Gastroesophageal sphincter (tissue), 4 donors: ENCODE measurements at regions not wholly inside any gene's neighbourhood (a gene's known extent, or its start where the extent isn't known, plus 50 kb on each side); places are given as distances from the start of the nearest gene placed in this dataset.

Experiments
- ATAC-seq: fragments of 150-250 bp; one replicate; pipeline ENCODE4 v1.9.1; 2016; ENCODE audit warnings: mild to moderate bottlenecking, moderate library complexity
- H3K27ac ChIP-seq, 4 donors: fragments of 200-600 bp; sonication (generic) in 3 of 4; 1 replicate in 3 of 4; 2 replicates in 1 of 4; pipeline ENCODE4 v1.5.1; 2016 to 2019
- H3K27me3 ChIP-seq: fragments of 200-600 bp; sonication (generic); one replicate; pipeline ENCODE4 v1.5.1; 2019
- H3K36me3 ChIP-seq, 2 donors: fragments of 200-600 bp; sonication (generic); one replicate each; pipeline ENCODE4 v1.5.1; 2019; ENCODE audit warnings: control low read depth in 1 of 2
- H3K4me1 ChIP-seq, 3 donors: fragments of 200-600 bp; sonication (generic); 1 replicate in 2 of 3; 2 replicates in 1 of 3; pipeline ENCODE4 v1.5.1; 2016 to 2019; ENCODE audit warnings: control low read depth in 2 of 3
- H3K4me3 ChIP-seq, 2 donors: fragments of 200-600 bp; sonication (generic); one replicate each; pipeline ENCODE4 v1.5.1; 2019; ENCODE audit warnings: mild to moderate bottlenecking in 1 of 2, moderate library complexity in 1 of 2
- H3K9me3 ChIP-seq, 3 donors: fragments of 200-600 bp; sonication (generic); one replicate each; pipeline ENCODE4 v1.5.1; 2017 to 2019; ENCODE audit warnings: control low read depth in 2 of 3
- EP300 ChIP-seq: sonication (generic); formaldehyde crosslinking; IDR thresholded peaks from one replicate; pipeline ENCODE4 v1.6.1; 2017; ENCODE audit warnings: antibody characterized with exemption, mild to moderate bottlenecking
- POLR2A ChIP-seq, 2 donors: fragments of 450-650 bp; IDR thresholded peaks; one replicate each; pipeline ENCODE4 v1.6.1; 2017; ENCODE audit warnings: antibody characterized with exemption in 2 of 2, mild to moderate bottlenecking in 2 of 2, moderate library complexity in 1 of 2
- POLR2AphosphoS5 ChIP-seq: sonication (generic); formaldehyde crosslinking; IDR thresholded peaks from one replicate; pipeline ENCODE4 v1.6.1; 2017; ENCODE audit warnings: antibody characterized with exemption
- WGBS, 2 donors: methylation state at CpG; one replicate each; pipeline ENCODE4 v1.1.5; 2018; ENCODE audit warnings: low coverage in 1 of 2; 5-methylcytosine and 5-hydroxymethylcytosine counted together
- TF ChIP-seq, protein P1 (sequence below), 4 experiments: fragments of 200-600 bp in 2 of 4; fragments of 450-650 bp in 2 of 4; sonication (generic) in 1 of 4; IDR thresholded peaks; one replicate each; pipeline ENCODE4 v1.5.1; 2017 to 2019; ENCODE audit warnings: antibody characterized with exemption in 4 of 4, mild to moderate bottlenecking in 2 of 4, moderate library complexity in 2 of 4

DNA sequence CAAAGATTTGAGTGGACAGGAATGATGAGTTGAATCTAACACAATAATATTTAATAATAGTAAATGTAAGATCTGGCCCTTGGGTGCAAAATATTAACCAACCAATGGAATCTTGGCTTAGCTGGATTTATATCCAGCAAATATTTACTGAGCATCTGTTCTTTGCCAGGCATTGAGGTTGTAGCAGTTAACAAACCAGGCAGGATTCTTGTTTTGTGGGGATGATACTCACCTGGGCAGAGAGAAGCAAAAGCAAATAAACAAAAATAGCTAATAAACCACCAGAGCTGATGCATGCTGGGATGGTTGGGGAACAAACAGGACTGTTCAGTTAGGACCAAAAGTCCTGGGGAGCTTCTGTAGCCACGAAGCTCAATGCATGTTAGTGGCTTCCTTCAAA lies 84.1 kb upstream of the CDH13 start:
- Histone ChIP-seq H3K9me3 (peaks cover 0 to 6% (median 0%) of the 10 kb centered on the region in 3 donors), H3K27ac (no peak overlapping the region), H3K36me3 (no peaks in the 10 kb centered on the region), H3K27me3 (peaks cover 9% of the 10 kb centered on the region), H3K4me1 (no peaks in the 10 kb centered on the region), H3K4me3 (no peak overlapping the region)
- 50 to 69% methylated on average over 1 of the region's 1 CpG for WGBS, 2 donors
- no peak for TF ChIP-seq POLR2AphosphoS5
- TF ChIP-seq POLR2A (IDR thresholded peaks at IDR 0.05): no peak
- TF ChIP-seq, protein P1, sequence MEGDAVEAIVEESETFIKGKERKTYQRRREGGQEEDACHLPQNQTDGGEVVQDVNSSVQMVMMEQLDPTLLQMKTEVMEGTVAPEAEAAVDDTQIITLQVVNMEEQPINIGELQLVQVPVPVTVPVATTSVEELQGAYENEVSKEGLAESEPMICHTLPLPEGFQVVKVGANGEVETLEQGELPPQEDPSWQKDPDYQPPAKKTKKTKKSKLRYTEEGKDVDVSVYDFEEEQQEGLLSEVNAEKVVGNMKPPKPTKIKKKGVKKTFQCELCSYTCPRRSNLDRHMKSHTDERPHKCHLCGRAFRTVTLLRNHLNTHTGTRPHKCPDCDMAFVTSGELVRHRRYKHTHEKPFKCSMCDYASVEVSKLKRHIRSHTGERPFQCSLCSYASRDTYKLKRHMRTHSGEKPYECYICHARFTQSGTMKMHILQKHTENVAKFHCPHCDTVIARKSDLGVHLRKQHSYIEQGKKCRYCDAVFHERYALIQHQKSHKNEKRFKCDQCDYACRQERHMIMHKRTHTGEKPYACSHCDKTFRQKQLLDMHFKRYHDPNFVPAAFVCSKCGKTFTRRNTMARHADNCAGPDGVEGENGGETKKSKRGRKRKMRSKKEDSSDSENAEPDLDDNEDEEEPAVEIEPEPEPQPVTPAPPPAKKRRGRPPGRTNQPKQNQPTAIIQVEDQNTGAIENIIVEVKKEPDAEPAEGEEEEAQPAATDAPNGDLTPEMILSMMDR (IDR thresholded peaks at IDR 0.05): no peak
- TF ChIP-seq EP300: no peak
- no peak for ATAC-seq

DNA sequence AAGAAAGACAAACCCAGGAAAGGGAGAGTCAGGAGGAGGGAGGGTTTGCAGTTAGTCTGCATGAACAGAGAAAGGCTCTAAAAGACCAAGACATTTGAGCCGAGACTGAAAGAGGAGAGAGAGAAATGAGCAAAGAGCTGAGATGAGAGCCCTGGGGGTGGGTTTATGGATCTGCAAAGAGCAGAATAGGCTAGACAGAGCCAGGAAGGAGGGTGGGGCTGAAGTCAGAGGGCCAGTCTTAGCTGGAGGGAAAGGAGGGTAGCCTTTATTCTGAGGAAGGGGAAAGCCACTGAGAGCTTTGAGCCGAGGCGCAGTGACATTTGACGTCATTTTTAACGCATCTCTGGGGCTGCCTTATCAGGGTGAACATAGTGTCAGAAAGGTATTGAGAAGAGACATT lies 85.7 kb upstream of the CDH13 start:
- 74 to 86% methylated on average over 5 of the region's 5 CpGs for WGBS, 2 donors
- no peak overlapping the region for H3K27ac ChIP-seq
- TF ChIP-seq, protein P1 (IDR thresholded peaks at IDR 0.05): no peak
- TF ChIP-seq POLR2AphosphoS5: no peak
- no peak for TF ChIP-seq EP300
- TF ChIP-seq POLR2A (IDR thresholded peaks at IDR 0.05): no peak
- no peaks in the 10 kb centered on the region for H3K36me3 ChIP-seq
- peaks cover 0 to 11% (median 0%) of the 10 kb centered on the region in 3 donors for H3K9me3 ChIP-seq
- no peaks in the 10 kb centered on the region for H3K4me1 ChIP-seq
- H3K4me3 ChIP-seq: no peak overlapping the region
- ATAC-seq: no peak
- peaks cover 9% of the 10 kb centered on the region for H3K27me3 ChIP-seq

DNA sequence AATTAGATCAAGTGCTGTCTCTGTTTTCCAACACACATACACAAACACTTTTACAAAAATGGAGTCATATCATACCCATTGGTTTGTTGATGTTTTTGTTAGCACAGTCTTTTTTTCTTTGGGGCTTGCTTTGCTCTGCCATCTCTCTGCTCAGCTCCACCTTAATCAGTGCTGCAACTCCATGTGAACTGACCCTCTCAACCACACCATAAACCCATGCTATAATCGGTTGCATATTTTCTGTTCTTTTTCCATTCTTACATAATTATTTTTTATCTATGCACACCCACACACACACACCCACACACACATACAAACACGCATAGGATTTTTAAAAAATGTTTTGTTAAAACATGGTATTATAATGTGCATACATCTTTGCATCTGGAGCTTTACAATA lies 91.0 kb upstream of the CDH13 start:
- H3K4me3 ChIP-seq: no peak overlapping the region
- peaks cover 6% of the 10 kb centered on the region for H3K27me3 ChIP-seq
- H3K36me3 ChIP-seq: no peaks in the 10 kb centered on the region
- ATAC-seq: no peak
- TF ChIP-seq EP300 (no peak), POLR2A (IDR thresholded peaks at IDR 0.05) (no peak), POLR2AphosphoS5 (no peak)
- TF ChIP-seq, protein P1 (IDR thresholded peaks at IDR 0.05): no peak
- peaks cover 0 to 11% (median 0%) of the 10 kb centered on the region in 3 donors for H3K9me3 ChIP-seq
- no peak overlapping the region for H3K27ac ChIP-seq
- 69 to 71% methylated on average over 2 of the region's 2 CpGs for WGBS, 2 donors
- H3K4me1 ChIP-seq: no peaks in the 10 kb centered on the region

DNA sequence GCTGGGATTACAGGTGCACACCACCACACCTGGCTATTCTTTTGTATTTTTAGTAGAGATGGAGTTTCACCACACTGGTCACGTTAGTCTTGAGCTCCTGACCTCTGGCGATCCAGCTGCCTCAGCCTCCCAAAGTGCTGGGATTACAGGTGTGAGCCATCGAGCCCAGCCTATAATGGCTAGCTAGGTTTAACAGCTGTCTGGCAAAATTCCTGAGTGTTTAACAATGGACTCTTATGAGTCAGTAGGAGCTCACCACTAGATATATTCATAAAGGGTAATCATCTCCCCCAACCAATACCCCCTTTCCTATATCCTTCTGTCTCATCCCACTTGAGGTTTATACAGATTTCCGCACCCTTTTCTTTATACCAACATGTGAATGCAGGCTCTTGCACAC lies 91.5 kb upstream of the CDH13 start:
- TF ChIP-seq EP300 (no peak), POLR2AphosphoS5 (no peak), POLR2A (IDR thresholded peaks at IDR 0.05) (no peak)
- TF ChIP-seq, protein P1 (IDR thresholded peaks at IDR 0.05): no peak
- Histone ChIP-seq H3K4me1 (no peaks in the 10 kb centered on the region), H3K27ac (no peak overlapping the region), H3K9me3 (peaks cover 0 to 11% (median 0%) of the 10 kb centered on the region in 3 donors), H3K4me3 (no peak overlapping the region), H3K27me3 (peaks cover 6% of the 10 kb centered on the region), H3K36me3 (no peaks in the 10 kb centered on the region)
- no peak for ATAC-seq
- 58 to 100% methylated on average over 1 to 4 of the region's 4 CpGs for WGBS, 2 donors

DNA sequence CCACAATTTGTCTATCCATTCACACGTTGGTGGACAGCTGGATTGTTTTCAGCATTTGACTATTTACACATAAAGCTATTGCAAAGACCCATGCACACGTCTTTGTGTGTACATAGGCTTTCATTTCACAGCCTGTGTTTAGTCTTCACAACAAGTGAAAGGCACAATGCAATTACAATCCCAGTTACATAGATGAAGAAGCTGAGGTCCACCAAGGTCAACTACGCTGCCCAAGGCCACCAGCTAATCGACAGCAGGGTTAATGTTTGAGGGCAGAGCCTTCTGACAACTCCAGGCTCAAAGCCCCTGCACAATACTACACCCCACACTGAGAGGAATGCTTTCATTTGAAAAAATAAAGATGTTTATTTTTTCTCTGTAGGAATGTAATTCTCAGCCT lies 93.6 kb upstream of the CDH13 start:
- Histone ChIP-seq H3K4me3 (no peak overlapping the region), H3K4me1 (no peaks in the 10 kb centered on the region), H3K27me3 (peaks cover 6% of the 10 kb centered on the region), H3K36me3 (no peaks in the 10 kb centered on the region), H3K27ac (no peak overlapping the region), H3K9me3 (peaks cover 0 to 6% (median 0%) of the 10 kb centered on the region in 3 donors)
- no peak for ATAC-seq
- WGBS, 2 donors: 12 to 19% methylated on average over 2 to 3 of the region's 4 CpGs
- TF ChIP-seq, protein P1 (IDR thresholded peaks at IDR 0.05): no peak
- TF ChIP-seq POLR2A (IDR thresholded peaks at IDR 0.05) (no peak), EP300 (no peak), POLR2AphosphoS5 (no peak)
